ENCODE measurements at regions not wholly inside any gene's neighbourhood (a gene's known extent, or its start where the extent isn't known, plus 50 kb on each side); places are given as distances from the start of the nearest gene placed in this dataset.

GRCh38 chr18:46393230-46393629 is 263.8 kb downstream of the LOXHD1 start:
- DNase-seq (ENCODE audit: low spot score): peak; percentile 33
- no peak overlapping the region for H3K27ac ChIP-seq (replicated peaks; ENCODE audit: low read length)
- no peak overlapping the region for H2AFZ ChIP-seq (ENCODE audit: low read length)
- no peak overlapping the region for H4K91ac ChIP-seq (ENCODE audit: low read depth, low read length, poor library complexity)
- peaks cover 0 to 1% of the 10 kb centered on the region in 2 donors for H3K4me1 ChIP-seq (ENCODE audit: control insufficient read depth in 2 of 2, insufficient read depth in 1 of 2, low read depth in 1 of 2, low read length in 2 of 2)
- peaks cover 0 to 2% of the 10 kb centered on the region in 2 donors for H3K9me3 ChIP-seq (replicated peaks in 1 of 2; ENCODE audit: control insufficient read depth in 2 of 2, insufficient read depth in 1 of 2, low read depth in 1 of 2, low read length in 2 of 2)
- H3K14ac ChIP-seq (ENCODE audit: low read length): no peak overlapping the region
- no peak overlapping the region for H2BK12ac ChIP-seq (ENCODE audit: low read length)
- no peak overlapping the region for H3K4me2 ChIP-seq (ENCODE audit: insufficient read depth, low read length, poor library complexity, severe bottlenecking)
- no peak overlapping the region for H3K18ac ChIP-seq (ENCODE audit: low read length)
- peaks cover 8 to 36% of the 10 kb centered on the region in 2 donors for H3K36me3 ChIP-seq (replicated peaks in 1 of 2; ENCODE audit: control insufficient read depth in 2 of 2, insufficient read depth in 2 of 2, low read length in 2 of 2)
- no peak overlapping the region for H3K23ac ChIP-seq (ENCODE audit: low read depth, low read length, poor library complexity)
- H3K4me3 ChIP-seq (ENCODE audit: low read length in 2 of 2): no peak overlapping the region
- H2BK120ac ChIP-seq (ENCODE audit: low read depth, low read length): no peak overlapping the region
- no peak overlapping the region for H3K9ac ChIP-seq (ENCODE audit: low read depth, low read length, poor library complexity)
- H3K79me1 ChIP-seq (ENCODE audit: low read depth, low read length): peaks cover 26% of the 10 kb centered on the region
- no CpG with 5 or more reads among the region's 8 CpGs for WGBS, 2 donors (ENCODE audit: extremely low coverage in 2 of 2, insufficient read length in 2 of 2, insufficient replicate concordance in 1 of 2)
- H3K27me3 ChIP-seq (ENCODE audit: control insufficient read depth in 3 of 3, insufficient read depth in 3 of 3, low read depth in 1 of 3, low read length in 3 of 3): no peaks in the 10 kb centered on the region
- H4K8ac ChIP-seq (ENCODE audit: low read depth, low read length): no peak overlapping the region
- no peak overlapping the region for H2BK15ac ChIP-seq (ENCODE audit: low read length)
- no peak overlapping the region for H2BK5ac ChIP-seq (ENCODE audit: low read length)
- no peak overlapping the region for H2AK5ac ChIP-seq (ENCODE audit: low read depth, low read length)
- H3K4ac ChIP-seq (ENCODE audit: low read length): no peak overlapping the region

DNA sequence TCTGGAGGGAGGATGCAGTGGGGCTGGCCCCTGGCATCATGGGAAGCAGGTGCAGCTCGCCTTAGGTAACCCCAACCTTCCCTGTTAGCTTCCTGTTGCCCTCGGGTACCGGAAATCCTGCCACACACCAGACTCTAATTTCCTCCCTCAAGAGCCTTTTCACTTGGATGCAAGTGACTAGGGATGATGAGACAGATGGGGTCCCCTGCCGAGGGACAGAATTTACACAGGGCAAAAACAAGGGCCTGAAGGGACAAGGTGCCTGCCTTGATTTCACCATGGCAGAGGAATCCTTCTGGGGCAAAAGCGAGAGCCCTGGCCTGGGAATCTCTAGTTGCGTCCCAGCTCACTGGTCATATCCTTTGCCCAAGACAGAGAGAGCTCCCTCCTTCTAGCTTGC is 263.1 kb downstream of the LOXHD1 start:
- Histone ChIP-seq H2BK5ac (ENCODE audit: low read length) (no peak overlapping the region), H2AFZ (ENCODE audit: low read length) (no peak overlapping the region), H3K9me3 (replicated peaks in 1 of 2; ENCODE audit: control insufficient read depth in 2 of 2, insufficient read depth in 1 of 2, low read depth in 1 of 2, low read length in 2 of 2) (peaks cover 0 to 2% of the 10 kb centered on the region in 2 donors), H3K36me3 (replicated peaks in 1 of 2; ENCODE audit: control insufficient read depth in 2 of 2, insufficient read depth in 2 of 2, low read length in 2 of 2) (peaks cover 8 to 34% of the 10 kb centered on the region in 2 donors), H3K4ac (ENCODE audit: low read length) (no peak overlapping the region), H3K27ac (replicated peaks; ENCODE audit: low read length) (no peak overlapping the region), H2BK15ac (ENCODE audit: low read length) (no peak overlapping the region), H3K27me3 (ENCODE audit: control insufficient read depth in 3 of 3, insufficient read depth in 3 of 3, low read depth in 1 of 3, low read length in 3 of 3) (no peaks in the 10 kb centered on the region), H4K8ac (ENCODE audit: low read depth, low read length) (no peak overlapping the region), H3K23ac (ENCODE audit: low read depth, low read length, poor library complexity) (no peak overlapping the region), H2AK5ac (ENCODE audit: low read depth, low read length) (no peak overlapping the region), H3K14ac (ENCODE audit: low read length) (no peak overlapping the region), H2BK120ac (ENCODE audit: low read depth, low read length) (no peak overlapping the region), H3K4me2 (ENCODE audit: insufficient read depth, low read length, poor library complexity, severe bottlenecking) (no peak overlapping the region), H3K79me1 (ENCODE audit: low read depth, low read length) (peaks cover 26% of the 10 kb centered on the region), H3K4me3 (ENCODE audit: low read length in 2 of 2) (no peak overlapping the region), H4K91ac (ENCODE audit: low read depth, low read length, poor library complexity) (no peak overlapping the region), H3K18ac (ENCODE audit: low read length) (no peak overlapping the region), H3K4me1 (ENCODE audit: control insufficient read depth in 2 of 2, insufficient read depth in 1 of 2, low read depth in 1 of 2, low read length in 2 of 2) (peaks cover 0 to 1% of the 10 kb centered on the region in 2 donors), H3K9ac (ENCODE audit: low read depth, low read length, poor library complexity) (no peak overlapping the region), H2BK12ac (ENCODE audit: low read length) (no peak overlapping the region)
- no peak for DNase-seq (ENCODE audit: low spot score)
- WGBS, 2 donors (ENCODE audit: extremely low coverage in 2 of 2, insufficient read length in 2 of 2, insufficient replicate concordance in 1 of 2): no CpG with 5 or more reads among the region's 6 CpGs

DNA sequence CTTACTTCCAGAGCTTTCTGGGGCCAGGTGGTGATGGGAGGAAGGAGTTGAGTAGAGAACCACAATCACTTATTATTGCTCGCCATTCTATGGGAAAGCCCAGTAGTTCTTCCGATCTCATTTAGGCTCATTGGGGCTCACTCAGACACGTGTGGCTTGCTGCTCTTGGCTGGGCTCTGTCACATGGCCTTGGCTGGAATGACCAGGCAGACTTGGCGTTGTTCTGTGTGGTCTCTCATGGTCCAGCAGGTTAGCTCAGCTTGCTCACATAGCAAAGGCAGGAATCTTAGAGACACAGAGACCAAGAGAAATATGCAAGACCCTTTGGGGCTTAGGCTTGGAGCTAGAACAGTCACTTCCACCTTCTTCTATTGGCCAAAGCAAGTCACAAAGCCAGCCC is 261.2 kb downstream of the LOXHD1 start:
- DNase-seq (ENCODE audit: low spot score): no peak
- Histone ChIP-seq H3K14ac (ENCODE audit: low read length) (no peak overlapping the region), H3K4me2 (ENCODE audit: insufficient read depth, low read length, poor library complexity, severe bottlenecking) (no peak overlapping the region), H3K27ac (replicated peaks; ENCODE audit: low read length) (no peak overlapping the region), H3K4ac (ENCODE audit: low read length) (no peak overlapping the region), H3K23ac (ENCODE audit: low read depth, low read length, poor library complexity) (no peak overlapping the region), H2BK120ac (ENCODE audit: low read depth, low read length) (no peak overlapping the region), H2BK5ac (ENCODE audit: low read length) (no peak overlapping the region), H2BK12ac (ENCODE audit: low read length) (no peak overlapping the region), H4K91ac (ENCODE audit: low read depth, low read length, poor library complexity) (no peak overlapping the region), H2AK5ac (ENCODE audit: low read depth, low read length) (no peak overlapping the region), H3K9me3 (replicated peaks in 1 of 2; ENCODE audit: control insufficient read depth in 2 of 2, insufficient read depth in 1 of 2, low read depth in 1 of 2, low read length in 2 of 2) (peaks cover 0 to 2% of the 10 kb centered on the region in 2 donors), H3K27me3 (ENCODE audit: control insufficient read depth in 3 of 3, insufficient read depth in 3 of 3, low read depth in 1 of 3, low read length in 3 of 3) (no peaks in the 10 kb centered on the region), H2AFZ (ENCODE audit: low read length) (no peak overlapping the region), H3K4me1 (ENCODE audit: control insufficient read depth in 2 of 2, insufficient read depth in 1 of 2, low read depth in 1 of 2, low read length in 2 of 2) (peaks cover 0 to 1% of the 10 kb centered on the region in 2 donors), H3K9ac (ENCODE audit: low read depth, low read length, poor library complexity) (no peak overlapping the region), H2BK15ac (ENCODE audit: low read length) (no peak overlapping the region), H3K4me3 (ENCODE audit: low read length in 2 of 2) (no peak overlapping the region), H3K18ac (ENCODE audit: low read length) (no peak overlapping the region), H3K36me3 (replicated peaks in 1 of 2; ENCODE audit: control insufficient read depth in 2 of 2, insufficient read depth in 2 of 2, low read length in 2 of 2) (peaks cover 8 to 25% of the 10 kb centered on the region in 2 donors), H3K79me1 (ENCODE audit: low read depth, low read length) (peaks cover 23% of the 10 kb centered on the region), H4K8ac (ENCODE audit: low read depth, low read length) (no peak overlapping the region)
- no CpG with 5 or more reads among the region's 4 CpGs for WGBS, 2 donors (ENCODE audit: extremely low coverage in 2 of 2, insufficient read length in 2 of 2, insufficient replicate concordance in 1 of 2)

GRCh38 chr18:46397174-46397573 is 259.8 kb downstream of the LOXHD1 start:
- no peak for DNase-seq (ENCODE audit: low spot score)

More at GRCh38 chr18:46397174-46397573, 259.8 kb downstream of the LOXHD1 start:
- Histone ChIP-seq H3K36me3 (replicated peaks in 1 of 2; ENCODE audit: control insufficient read depth in 2 of 2, insufficient read depth in 2 of 2, low read length in 2 of 2) (peaks cover 3 to 11% of the 10 kb centered on the region in 2 donors), H3K4ac (ENCODE audit: low read length) (no peak overlapping the region), H3K9me3 (replicated peaks in 1 of 2; ENCODE audit: control insufficient read depth in 2 of 2, insufficient read depth in 1 of 2, low read depth in 1 of 2, low read length in 2 of 2) (peaks cover 0 to 2% of the 10 kb centered on the region in 2 donors), H3K18ac (ENCODE audit: low read length) (peak overlapping the region; percentile 6), H2BK12ac (ENCODE audit: low read length) (no peak overlapping the region), H3K4me1 (ENCODE audit: control insufficient read depth in 2 of 2, insufficient read depth in 1 of 2, low read depth in 1 of 2, low read length in 2 of 2) (peaks cover 0 to 6% of the 10 kb centered on the region in 2 donors), H3K27me3 (ENCODE audit: control insufficient read depth in 3 of 3, insufficient read depth in 3 of 3, low read depth in 1 of 3, low read length in 3 of 3) (no peaks in the 10 kb centered on the region), H3K4me3 (ENCODE audit: low read length in 2 of 2) (no peak overlapping the region), H2BK15ac (ENCODE audit: low read length) (no peak overlapping the region), H3K9ac (ENCODE audit: low read depth, low read length, poor library complexity) (peak overlapping the region; percentile 82), H4K8ac (ENCODE audit: low read depth, low read length) (no peak overlapping the region), H2BK5ac (ENCODE audit: low read length) (peak overlapping the region; percentile 15), H3K14ac (ENCODE audit: low read length) (peak overlapping the region; percentile 6), H3K23ac (ENCODE audit: low read depth, low read length, poor library complexity) (no peak overlapping the region), H4K91ac (ENCODE audit: low read depth, low read length, poor library complexity) (peak overlapping the region; percentile 32), H2AK5ac (ENCODE audit: low read depth, low read length) (no peak overlapping the region), H2BK120ac (ENCODE audit: low read depth, low read length) (no peak overlapping the region), H3K27ac (replicated peaks; ENCODE audit: low read length) (no peak overlapping the region), H3K4me2 (ENCODE audit: insufficient read depth, low read length, poor library complexity, severe bottlenecking) (no peak overlapping the region), H2AFZ (ENCODE audit: low read length) (no peak overlapping the region), H3K79me1 (ENCODE audit: low read depth, low read length) (peaks cover 17% of the 10 kb centered on the region)
